GM23248 (cell line): ENCODE measurements at regions not wholly inside any gene's neighbourhood (a gene's known extent, or its start where the extent isn't known, plus 50 kb on each side); places are given as distances from the start of the nearest gene placed in this dataset.
A peak's percentile ranks its signal among the peaks of the same experiment; 100 is the strongest.

Source experiments
- DNase-seq: peaks from one replicate; pipeline ENCODE4 v3.0.0-alpha.2; 2015
- H2AFZ ChIP-seq: fragments of 200-600 bp; sonication (generic); 2 replicates; pipeline ENCODE4 v1.6.1; 2016; ENCODE audit warnings: antibody characterized with exemption
- H3F3A ChIP-seq: fragments of 200-600 bp; sonication (generic); 2 replicates; pipeline ENCODE4 v1.6.1; 2016; ENCODE audit warnings: mild to moderate bottlenecking, antibody characterized with exemption, mixed run types; ENCODE audit not compliant: insufficient read depth
- H3K27ac ChIP-seq: fragments of 200-600 bp; sonication (generic); 2 replicates; pipeline ENCODE4 v1.5.1; 2016; ENCODE audit warnings: mild to moderate bottlenecking
- H3K27me3 ChIP-seq: fragments of 200-600 bp; sonication (generic); replicated peaks from 2 replicates; pipeline ENCODE4 v1.6.1; 2016; ENCODE audit warnings: mild to moderate bottlenecking; ENCODE audit not compliant: insufficient read depth
- H3K36me3 ChIP-seq: fragments of 200-600 bp; sonication (generic); 2 replicates; pipeline ENCODE4 v1.6.1; 2016; ENCODE audit warnings: low read depth, mild to moderate bottlenecking
- H3K4me1 ChIP-seq: fragments of 200-600 bp; sonication (generic); 2 replicates; pipeline ENCODE4 v1.6.1; 2016; ENCODE audit warnings: mild to moderate bottlenecking; ENCODE audit not compliant: insufficient read depth
- H3K4me2 ChIP-seq: fragments of 200-600 bp; sonication (generic); one replicate; pipeline ENCODE4 v1.6.1; 2016; ENCODE audit warnings: mild to moderate bottlenecking; ENCODE audit not compliant: unreplicated experiment
- H3K4me3 ChIP-seq: fragments of 200-600 bp; sonication (generic); 2 replicates; pipeline ENCODE4 v1.5.1; 2016; ENCODE audit warnings: mild to moderate bottlenecking
- H3K79me2 ChIP-seq: fragments of 200-600 bp; sonication (generic); 2 replicates; pipeline ENCODE4 v1.6.1; 2016; ENCODE audit warnings: mild to moderate bottlenecking; ENCODE audit not compliant: insufficient read depth
- H3K9ac ChIP-seq: fragments of 200-600 bp; sonication (generic); 2 replicates; pipeline ENCODE4 v1.6.1; 2016; ENCODE audit warnings: mild to moderate bottlenecking
- H3K9me2 ChIP-seq: fragments of 200-600 bp; sonication (generic); 2 replicates; pipeline ENCODE4 v1.6.1; 2016; ENCODE audit warnings: mixed run types, mild to moderate bottlenecking, moderate library complexity; ENCODE audit not compliant: insufficient read depth
- H3K9me3 ChIP-seq: fragments of 200-600 bp; sonication (generic); one replicate; pipeline ENCODE4 v1.6.1; 2017; ENCODE audit warnings: low read depth
- H4K20me1 ChIP-seq: fragments of 200-600 bp; sonication (generic); 2 replicates; pipeline ENCODE4 v1.6.0; 2016; ENCODE audit not compliant: insufficient read depth
- EZH2 ChIP-seq: fragments of 200-600 bp; sonication (generic); IDR thresholded peaks from 2 replicates; pipeline ENCODE4 v1.6.1; 2018; ENCODE audit warnings: antibody characterized with exemption, mild to moderate bottlenecking; ENCODE audit not compliant: insufficient read depth, poor library complexity, severe bottlenecking
- EZH2phosphoT487 ChIP-seq: fragments of 200-600 bp; sonication (generic); IDR thresholded peaks from 2 replicates; pipeline ENCODE4 v1.6.1; 2018; ENCODE audit warnings: antibody characterized with exemption, moderate library complexity, mild to moderate bottlenecking, low read depth; ENCODE audit not compliant: insufficient read depth
- WGBS, 2 experiments: methylation state at CpG; one replicate each; pipeline ENCODE4 v1.1.6; 2015 to 2017; ENCODE audit warnings: low lambda C conversion rate in 2 of 2, low coverage in 1 of 2; ENCODE audit errors: missing lambda C conversion rate in 2 of 2; 5-methylcytosine and 5-hydroxymethylcytosine counted together
- in situ Hi-C: fragments of 300-500 bp; cut with MboI; formaldehyde crosslinking; loops from 2 replicates; pipeline ENCODE4 v1.15.0; 2020

DNA sequence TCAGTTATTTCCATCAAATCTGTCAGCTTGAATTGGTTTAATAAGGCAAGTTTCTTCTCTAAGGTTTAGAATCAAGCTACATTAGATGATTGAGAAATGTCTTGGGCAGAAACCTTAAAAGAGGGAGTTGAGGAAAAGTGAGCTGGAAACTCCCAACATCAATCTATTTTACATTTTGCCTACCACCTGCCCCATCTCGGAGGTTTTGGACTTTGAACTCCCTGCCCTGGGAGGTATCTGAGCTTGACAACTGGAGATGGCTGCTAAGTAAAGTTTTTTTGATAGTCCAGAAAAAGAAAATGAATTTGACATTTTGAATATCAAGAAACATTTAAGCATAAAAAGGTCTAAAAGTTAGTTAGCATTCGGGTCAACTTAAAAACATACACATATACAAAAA is 234.2 kb downstream of the NFKBIZ start:
- H2AFZ ChIP-seq = no peak overlapping the region
- in situ Hi-C loops = no loop called here
- no peaks in the 10 kb centered on the region for H3K27me3 ChIP-seq
- 96 to 97% methylated on average over 2 of the region's 2 CpGs for WGBS, 2 experiments
- H3K4me2 ChIP-seq = no peak overlapping the region
- H3K36me3 ChIP-seq = no peaks in the 10 kb centered on the region
- no peak overlapping the region for H3K4me3 ChIP-seq
- no peaks in the 10 kb centered on the region for H3K9me2 ChIP-seq
- no peaks in the 10 kb centered on the region for H3K79me2 ChIP-seq
- H3K27ac ChIP-seq = no peak overlapping the region
- peaks cover 9% of the 10 kb centered on the region; the same call in 1 of the 2 replicates for H3K4me1 ChIP-seq
- H3F3A ChIP-seq = no peaks in the 10 kb centered on the region
- no peak for TF ChIP-seq EZH2
- no peak for TF ChIP-seq EZH2phosphoT487
- no peaks in the 10 kb centered on the region for H4K20me1 ChIP-seq
- H3K9me3 ChIP-seq = no peaks in the 10 kb centered on the region
- no peak overlapping the region for H3K9ac ChIP-seq
- DNase-seq = no peak

DNA sequence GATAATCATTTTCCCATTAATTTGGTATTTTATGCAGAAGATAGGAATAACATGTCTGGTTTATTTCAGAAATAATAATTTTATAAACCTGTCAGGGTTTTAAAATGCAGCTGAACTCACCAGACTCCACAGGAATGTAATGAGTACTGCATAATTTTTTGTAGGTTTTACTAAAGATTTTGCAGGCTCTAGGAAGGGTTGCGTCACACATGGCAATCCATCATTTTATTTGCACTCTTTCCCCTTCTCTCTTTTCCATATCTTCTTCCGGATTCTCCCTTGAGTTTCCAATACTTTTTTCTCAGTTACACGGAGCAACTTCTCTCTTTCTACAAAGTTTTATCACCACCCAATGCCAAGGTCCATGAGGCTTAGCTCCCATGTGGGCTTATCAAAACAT is 234.7 kb downstream of the NFKBIZ start:
- no peaks in the 10 kb centered on the region for H3K9me3 ChIP-seq
- 32 to 40% methylated on average over 3 of the region's 3 CpGs for WGBS, 2 experiments
- no peaks in the 10 kb centered on the region for H3K36me3 ChIP-seq
- in situ Hi-C loops = no loop called here
- H3K27me3 ChIP-seq = no peaks in the 10 kb centered on the region
- no peak overlapping the region for H2AFZ ChIP-seq
- H3K4me3 ChIP-seq = no peak overlapping the region
- H3K4me1 ChIP-seq = peaks cover 9% of the 10 kb centered on the region; the same call in 1 of the 2 replicates
- no peaks in the 10 kb centered on the region for H3K9me2 ChIP-seq
- TF ChIP-seq EZH2phosphoT487 (no peak), EZH2 (no peak)
- no peak overlapping the region for H3K27ac ChIP-seq
- H4K20me1 ChIP-seq = no peaks in the 10 kb centered on the region
- H3K4me2 ChIP-seq = no peak overlapping the region
- H3F3A ChIP-seq = no peaks in the 10 kb centered on the region
- no peaks in the 10 kb centered on the region for H3K79me2 ChIP-seq
- H3K9ac ChIP-seq = no peak overlapping the region
- peak; percentile 58 for DNase-seq

DNA sequence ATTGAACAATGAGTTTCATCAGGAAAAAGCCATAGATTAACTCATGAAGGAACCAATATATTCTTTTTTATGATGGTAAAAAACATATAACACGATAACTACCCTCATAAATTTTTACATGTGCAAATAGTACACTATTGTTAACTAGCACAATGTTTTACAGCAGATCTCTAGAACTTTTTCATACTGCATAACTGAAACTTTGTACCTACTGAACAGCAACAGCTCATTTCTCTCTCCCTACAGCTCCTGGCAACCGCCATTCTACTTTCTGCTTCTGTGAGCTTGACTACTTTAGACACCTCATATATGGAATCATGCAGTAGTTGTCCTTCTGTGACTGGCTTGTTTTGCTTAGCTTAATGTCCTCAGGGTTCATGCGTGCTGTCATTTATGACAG is 235.4 kb downstream of the NFKBIZ start:
- H3K9me2 ChIP-seq = no peaks in the 10 kb centered on the region
- DNase-seq = no peak
- H4K20me1 ChIP-seq = no peaks in the 10 kb centered on the region
- H3F3A ChIP-seq = no peaks in the 10 kb centered on the region
- no peak overlapping the region for H3K9ac ChIP-seq
- H2AFZ ChIP-seq = no peak overlapping the region
- peaks cover 13% of the 10 kb centered on the region for H3K4me1 ChIP-seq
- 87 to 93% methylated on average over 3 of the region's 3 CpGs for WGBS, 2 experiments
- no peaks in the 10 kb centered on the region for H3K79me2 ChIP-seq
- H3K36me3 ChIP-seq = no peaks in the 10 kb centered on the region
- H3K27me3 ChIP-seq = no peaks in the 10 kb centered on the region
- no peaks in the 10 kb centered on the region for H3K9me3 ChIP-seq
- no peak for TF ChIP-seq EZH2phosphoT487
- in situ Hi-C loops = no loop called here
- H3K4me3 ChIP-seq = no peak overlapping the region
- H3K27ac ChIP-seq = no peak overlapping the region
- no peak overlapping the region for H3K4me2 ChIP-seq

DNA sequence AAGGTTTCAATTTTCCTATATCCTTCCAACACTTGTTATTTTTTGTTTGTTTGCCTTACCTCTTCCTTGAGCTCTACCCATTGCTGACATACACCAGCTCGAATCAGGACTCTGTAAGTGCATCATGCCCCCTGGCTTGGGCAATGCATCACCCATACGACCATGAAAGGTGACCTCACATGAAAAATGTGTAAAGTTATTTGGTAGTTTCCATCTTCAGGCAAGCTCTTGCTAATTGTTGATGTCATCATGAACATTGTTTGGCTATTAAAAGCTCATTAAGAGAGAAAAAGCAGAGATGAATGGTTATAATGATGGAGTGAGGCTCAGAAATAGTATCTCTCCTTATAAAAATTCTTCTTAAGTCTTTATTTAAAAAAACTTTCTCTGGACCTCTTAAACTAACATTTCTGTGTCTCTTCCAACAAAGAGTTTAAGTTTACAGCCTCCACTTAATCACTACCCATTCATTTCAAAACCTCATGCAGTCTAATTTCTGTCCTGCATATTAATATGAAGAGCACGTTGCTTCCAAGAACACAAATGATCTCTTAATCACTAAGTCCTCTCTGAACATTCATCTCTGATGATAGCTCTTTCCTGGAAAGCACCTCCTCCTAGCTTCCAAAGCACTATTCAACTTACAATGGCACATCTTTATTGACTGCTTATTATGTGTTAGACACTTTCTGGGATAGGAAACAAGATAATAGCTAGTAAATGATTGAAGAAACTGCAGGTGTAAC is 236.3 kb downstream of the NFKBIZ start:
- no peak overlapping the region for H3K4me3 ChIP-seq
- no peak overlapping the region for H3K27ac ChIP-seq
- no peak overlapping the region for H3K4me2 ChIP-seq
- no peaks in the 10 kb centered on the region for H3K36me3 ChIP-seq
- no peaks in the 10 kb centered on the region for H3K9me3 ChIP-seq
- H3K79me2 ChIP-seq = no peaks in the 10 kb centered on the region
- no peaks in the 10 kb centered on the region for H3K27me3 ChIP-seq
- no peak overlapping the region for H2AFZ ChIP-seq
- H3K4me1 ChIP-seq = peaks cover 20% of the 10 kb centered on the region
- no peaks in the 10 kb centered on the region for H3K9me2 ChIP-seq
- H4K20me1 ChIP-seq = no peaks in the 10 kb centered on the region
- WGBS, 2 experiments = 55 to 65% methylated on average over 3 of the region's 3 CpGs
- no peak overlapping the region for H3K9ac ChIP-seq
- peaks cover 7% of the 10 kb centered on the region; the same call in 1 of the 2 replicates for H3F3A ChIP-seq
- no peak for TF ChIP-seq EZH2
- no peak for TF ChIP-seq EZH2phosphoT487
- no peak for DNase-seq
- in situ Hi-C loops = no loop called here
